ENCODE measurements at regions not wholly inside any gene's neighbourhood (a gene's known extent, or its start where the extent isn't known, plus 50 kb on each side); places are given as distances from the start of the nearest gene placed in this dataset.

GRCh38 chr18:54531402-54532065, 59.5 kb upstream of the DYNAP start:
- DNase-seq (ENCODE audit: low spot score): no peak
- no peak for ATAC-seq

GRCh38 chr18:54532222-54532621, 58.8 kb upstream of the DYNAP start:
- DNase-seq (ENCODE audit: low spot score) (no peak), ATAC-seq (no peak)

DNA sequence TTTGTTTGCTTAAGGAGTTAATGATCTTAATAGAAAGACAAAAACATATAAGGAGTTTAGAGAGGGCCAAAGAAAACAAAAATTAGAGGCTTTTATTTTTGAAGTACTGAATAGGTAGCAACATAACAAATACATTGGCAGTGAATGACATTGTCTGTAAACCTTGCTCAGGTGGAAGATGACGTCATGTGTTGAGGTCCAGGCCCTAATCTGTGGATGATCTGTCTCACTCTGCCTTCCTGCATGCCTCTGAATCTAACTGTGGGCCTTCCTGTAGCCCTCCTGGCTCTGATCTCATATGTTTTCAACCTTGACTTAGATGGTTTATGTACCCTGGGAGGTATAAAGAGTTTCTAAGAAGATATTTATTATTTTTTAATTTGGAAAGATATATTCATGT, 58.1 kb upstream of the DYNAP start:
- no peak for ATAC-seq
- DNase-seq (ENCODE audit: low spot score): no peak

All from left lobe of liver (tissue), 2 donors.